ENCODE measurements at regions not wholly inside any gene's neighbourhood (a gene's known extent, or its start where the extent isn't known, plus 50 kb on each side); places are given as distances from the start of the nearest gene placed in this dataset.

DNA sequence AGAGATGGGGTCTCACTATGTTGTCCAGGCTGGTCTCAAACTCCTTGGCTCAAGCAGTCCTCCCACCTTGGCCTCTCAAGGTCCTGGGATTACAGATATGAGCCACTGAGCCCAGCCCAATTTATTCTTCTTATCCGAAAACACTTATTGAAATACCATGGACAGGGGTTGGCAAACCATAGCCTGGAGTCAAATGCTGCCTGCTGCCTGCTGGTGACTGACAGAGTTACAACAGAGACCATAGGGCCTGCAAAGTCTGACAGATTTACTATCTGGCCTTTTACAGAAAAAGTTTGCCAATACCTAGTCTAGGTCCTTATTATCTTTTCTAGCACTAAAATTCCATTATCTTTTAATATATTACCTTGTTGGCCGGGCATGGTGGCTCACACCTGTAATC is 87.1 kb upstream of the ZNF281 start:
- H3K9me3 Mint-ChIP-seq (ENCODE audit: unreplicated experiment), result no peaks in the 10 kb centered on the region
- H3K4me1 Mint-ChIP-seq (ENCODE audit: unreplicated experiment), result peaks cover 12% of the 10 kb centered on the region
- TF ChIP-seq, protein P1, sequence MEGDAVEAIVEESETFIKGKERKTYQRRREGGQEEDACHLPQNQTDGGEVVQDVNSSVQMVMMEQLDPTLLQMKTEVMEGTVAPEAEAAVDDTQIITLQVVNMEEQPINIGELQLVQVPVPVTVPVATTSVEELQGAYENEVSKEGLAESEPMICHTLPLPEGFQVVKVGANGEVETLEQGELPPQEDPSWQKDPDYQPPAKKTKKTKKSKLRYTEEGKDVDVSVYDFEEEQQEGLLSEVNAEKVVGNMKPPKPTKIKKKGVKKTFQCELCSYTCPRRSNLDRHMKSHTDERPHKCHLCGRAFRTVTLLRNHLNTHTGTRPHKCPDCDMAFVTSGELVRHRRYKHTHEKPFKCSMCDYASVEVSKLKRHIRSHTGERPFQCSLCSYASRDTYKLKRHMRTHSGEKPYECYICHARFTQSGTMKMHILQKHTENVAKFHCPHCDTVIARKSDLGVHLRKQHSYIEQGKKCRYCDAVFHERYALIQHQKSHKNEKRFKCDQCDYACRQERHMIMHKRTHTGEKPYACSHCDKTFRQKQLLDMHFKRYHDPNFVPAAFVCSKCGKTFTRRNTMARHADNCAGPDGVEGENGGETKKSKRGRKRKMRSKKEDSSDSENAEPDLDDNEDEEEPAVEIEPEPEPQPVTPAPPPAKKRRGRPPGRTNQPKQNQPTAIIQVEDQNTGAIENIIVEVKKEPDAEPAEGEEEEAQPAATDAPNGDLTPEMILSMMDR (IDR thresholded peaks at IDR 0.05; ENCODE audit: unreplicated experiment), result no peak
- DNase-seq (ENCODE audit: low spot score), result no peak
- no peak overlapping the region for H3K27ac Mint-ChIP-seq (ENCODE audit: unreplicated experiment)
- H3K4me3 Mint-ChIP-seq (ENCODE audit: unreplicated experiment), result no peak overlapping the region
- H3K36me3 Mint-ChIP-seq (ENCODE audit: low read depth, unreplicated experiment), result no peaks in the 10 kb centered on the region
- no peaks in the 10 kb centered on the region for H3K27me3 Mint-ChIP-seq (ENCODE audit: unreplicated experiment)

DNA sequence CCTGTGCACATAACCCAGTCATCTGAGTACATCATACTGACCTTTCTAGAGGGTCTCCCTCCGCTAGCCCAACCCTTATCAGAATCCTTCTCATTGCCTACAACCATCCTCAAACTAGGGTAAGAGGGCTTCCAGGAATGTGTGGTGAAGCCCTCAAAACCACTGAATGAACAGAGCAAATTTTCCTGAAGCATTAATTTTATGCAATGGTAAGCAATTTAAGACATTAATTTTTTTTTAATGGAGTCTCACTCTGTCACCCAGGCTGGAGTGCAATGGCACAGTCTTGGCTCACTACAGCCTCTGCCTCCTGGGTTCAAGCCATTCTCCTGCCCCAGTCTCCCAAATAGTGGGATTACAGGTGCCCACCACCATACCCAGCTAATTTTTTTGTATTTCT is 86.1 kb upstream of the ZNF281 start:
- Mint-ChIP-seq H3K4me1 (ENCODE audit: unreplicated experiment) (peaks cover 12% of the 10 kb centered on the region), H3K27me3 (ENCODE audit: unreplicated experiment) (no peaks in the 10 kb centered on the region), H3K36me3 (ENCODE audit: low read depth, unreplicated experiment) (no peaks in the 10 kb centered on the region), H3K4me3 (ENCODE audit: unreplicated experiment) (no peak overlapping the region), H3K9me3 (ENCODE audit: unreplicated experiment) (no peaks in the 10 kb centered on the region), H3K27ac (ENCODE audit: unreplicated experiment) (no peak overlapping the region)
- DNase-seq (ENCODE audit: low spot score), result no peak
- TF ChIP-seq, protein P1 (IDR thresholded peaks at IDR 0.05; ENCODE audit: unreplicated experiment), result no peak

DNA sequence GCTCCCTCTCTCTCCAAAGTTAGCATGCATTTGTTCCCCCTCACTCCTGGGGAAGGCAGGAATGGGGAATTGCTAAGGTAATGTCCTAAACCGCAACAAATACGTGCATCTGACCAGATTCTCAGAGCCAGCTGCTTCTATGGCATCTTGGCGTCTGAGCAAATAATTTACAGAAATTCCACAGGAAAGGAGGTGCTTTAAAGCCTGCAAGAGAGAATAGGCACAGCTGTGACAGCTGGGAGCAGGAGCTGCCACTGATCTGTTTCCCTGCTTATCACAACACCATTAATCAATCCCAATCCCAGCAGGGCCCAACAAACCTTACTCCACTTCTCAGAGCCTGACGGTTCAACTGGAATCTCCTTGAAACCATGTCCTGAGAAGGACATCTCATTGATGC is 83.5 kb upstream of the ZNF281 start:
- no peak overlapping the region for H3K27ac Mint-ChIP-seq (ENCODE audit: unreplicated experiment)
- peaks cover 12% of the 10 kb centered on the region for H3K4me1 Mint-ChIP-seq (ENCODE audit: unreplicated experiment)

DNA sequence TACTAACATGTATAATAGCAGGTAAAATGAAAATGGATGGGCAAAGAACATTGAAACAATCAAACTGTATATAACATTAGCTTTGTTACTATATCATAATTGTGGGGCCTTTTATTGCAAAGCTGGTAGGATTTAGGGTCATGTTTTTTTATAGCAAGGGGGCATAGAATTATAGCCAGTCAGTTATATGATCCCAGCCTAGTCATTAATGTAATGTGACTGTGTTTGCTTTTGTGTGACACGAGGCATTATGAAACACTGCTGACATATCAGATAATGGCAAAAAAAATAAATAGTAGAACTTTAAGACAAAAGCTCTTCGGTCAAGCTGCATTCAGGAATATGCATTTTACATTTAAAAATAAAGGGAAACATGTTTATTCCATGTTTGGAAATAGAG is 81.3 kb upstream of the ZNF281 start:
- no peaks in the 10 kb centered on the region for H3K9me3 Mint-ChIP-seq (ENCODE audit: unreplicated experiment)
- H3K4me3 Mint-ChIP-seq (ENCODE audit: unreplicated experiment), result no peak overlapping the region
- H3K27me3 Mint-ChIP-seq (ENCODE audit: unreplicated experiment), result no peaks in the 10 kb centered on the region
- peaks cover 15% of the 10 kb centered on the region for H3K4me1 Mint-ChIP-seq (ENCODE audit: unreplicated experiment)
- TF ChIP-seq, protein P1 (IDR thresholded peaks at IDR 0.05; ENCODE audit: unreplicated experiment), result no peak
- H3K36me3 Mint-ChIP-seq (ENCODE audit: low read depth, unreplicated experiment), result no peaks in the 10 kb centered on the region
- no peak overlapping the region for H3K27ac Mint-ChIP-seq (ENCODE audit: unreplicated experiment)
- no peak for DNase-seq (ENCODE audit: low spot score)

More for the DNA sequence above, 83.5 kb upstream of the ZNF281 start:
- H3K4me3 Mint-ChIP-seq (ENCODE audit: unreplicated experiment), result no peak overlapping the region
- no peaks in the 10 kb centered on the region for H3K27me3 Mint-ChIP-seq (ENCODE audit: unreplicated experiment)
- DNase-seq (ENCODE audit: low spot score), result no peak
- TF ChIP-seq, protein P1 (IDR thresholded peaks at IDR 0.05; ENCODE audit: unreplicated experiment), result no peak
- H3K9me3 Mint-ChIP-seq (ENCODE audit: unreplicated experiment), result no peaks in the 10 kb centered on the region
- no peaks in the 10 kb centered on the region for H3K36me3 Mint-ChIP-seq (ENCODE audit: low read depth, unreplicated experiment)

DNA sequence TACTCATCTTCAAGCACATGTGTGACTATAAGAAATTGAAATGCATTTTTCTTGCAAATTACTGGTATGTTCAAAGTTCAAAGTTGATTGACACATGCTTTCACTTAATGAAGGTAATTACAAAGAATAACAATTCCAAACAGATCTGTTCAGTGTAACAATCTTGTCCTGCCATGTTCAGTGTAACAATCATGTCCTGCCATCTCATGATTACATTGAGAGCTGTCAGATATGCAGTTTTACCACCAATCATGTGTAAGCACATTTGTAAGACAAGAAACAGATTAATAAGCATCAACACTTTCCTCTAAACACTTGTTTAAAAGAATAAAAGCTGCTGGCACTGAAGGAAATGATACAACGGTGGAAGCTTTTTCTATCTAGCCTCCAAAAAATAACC is 80.3 kb upstream of the ZNF281 start:
- Mint-ChIP-seq H3K4me3 (ENCODE audit: unreplicated experiment) (no peak overlapping the region), H3K4me1 (ENCODE audit: unreplicated experiment) (peaks cover 11% of the 10 kb centered on the region), H3K27me3 (ENCODE audit: unreplicated experiment) (no peaks in the 10 kb centered on the region), H3K9me3 (ENCODE audit: unreplicated experiment) (no peaks in the 10 kb centered on the region), H3K27ac (ENCODE audit: unreplicated experiment) (no peak overlapping the region), H3K36me3 (ENCODE audit: low read depth, unreplicated experiment) (no peaks in the 10 kb centered on the region)
- no peak for DNase-seq (ENCODE audit: low spot score)
- TF ChIP-seq, protein P1 (IDR thresholded peaks at IDR 0.05; ENCODE audit: unreplicated experiment), result no peak
